NCI-H345 (cell line): ENCODE measurements at regions not wholly inside any gene's neighbourhood (a gene's known extent, or its start where the extent isn't known, plus 50 kb on each side); places are given as distances from the start of the nearest gene placed in this dataset.

ENCODE experiments used
- DNase-seq: peaks from one replicate; lab custom pipeline; 2025; lab: John Stamatoyannopoulos, UW

- no peak for DNase-seq
Measured at GRCh38 chr2:217691516-217691915, 311.3 kb downstream of the TNS1 start.

GRCh38 chr2:217689053-217689452 is 313.7 kb downstream of the TNS1 start:
- no peak for DNase-seq

DNA sequence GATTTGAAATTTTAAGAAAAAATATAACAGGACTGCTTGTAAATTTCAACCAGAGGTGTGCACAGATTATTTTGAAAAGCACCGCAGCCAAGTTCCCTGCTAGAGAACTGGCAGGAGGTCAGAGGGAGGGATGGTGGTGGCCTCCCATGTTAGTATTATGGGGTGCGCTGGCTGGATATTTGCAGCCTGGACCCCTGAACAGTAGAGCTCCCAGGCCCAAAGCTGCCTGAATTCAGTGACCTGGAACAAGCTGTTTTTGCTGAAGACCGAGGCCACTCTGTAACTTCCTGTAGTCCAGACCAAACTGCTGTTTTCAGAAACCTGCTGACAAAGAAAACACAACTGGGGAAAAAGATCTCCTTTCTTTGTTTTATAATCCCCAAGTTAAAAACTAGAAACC is 314.3 kb downstream of the TNS1 start:
- DNase-seq, result no peak

GRCh38 chr2:217687771-217688170 is 315.0 kb downstream of the TNS1 start:
- no peak for DNase-seq

DNA sequence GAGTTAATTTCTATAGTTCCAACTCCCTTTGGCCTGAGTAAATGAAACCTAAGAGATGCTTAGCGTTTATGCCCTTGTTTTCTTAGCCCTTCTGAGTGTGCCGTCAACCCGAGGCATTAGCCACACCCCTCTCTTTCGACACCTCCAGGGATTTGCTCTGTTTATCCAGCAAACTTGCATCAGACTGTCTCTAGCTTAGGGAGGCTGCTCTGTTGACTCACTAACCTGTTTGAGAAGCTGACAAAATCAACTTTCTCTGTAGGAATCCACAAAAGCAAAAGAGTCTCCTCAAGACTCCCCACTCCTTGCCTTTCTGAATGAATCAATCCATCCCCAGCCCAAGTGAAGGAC is 317.6 kb downstream of the TNS1 start:
- DNase-seq, result peak; percentile 5

GRCh38 chr2:217684431-217685254 is 318.2 kb downstream of the TNS1 start:
- DNase-seq, result no peak

- DNase-seq, result no peak
Measured at GRCh38 chr2:217683106-217683870, 319.5 kb downstream of the TNS1 start.

GRCh38 chr2:217681791-217682190 is 321.0 kb downstream of the TNS1 start:
- no peak for DNase-seq

- DNase-seq, result no peak
Measured at GRCh38 chr2:217680381-217680780, 322.4 kb downstream of the TNS1 start.

DNA sequence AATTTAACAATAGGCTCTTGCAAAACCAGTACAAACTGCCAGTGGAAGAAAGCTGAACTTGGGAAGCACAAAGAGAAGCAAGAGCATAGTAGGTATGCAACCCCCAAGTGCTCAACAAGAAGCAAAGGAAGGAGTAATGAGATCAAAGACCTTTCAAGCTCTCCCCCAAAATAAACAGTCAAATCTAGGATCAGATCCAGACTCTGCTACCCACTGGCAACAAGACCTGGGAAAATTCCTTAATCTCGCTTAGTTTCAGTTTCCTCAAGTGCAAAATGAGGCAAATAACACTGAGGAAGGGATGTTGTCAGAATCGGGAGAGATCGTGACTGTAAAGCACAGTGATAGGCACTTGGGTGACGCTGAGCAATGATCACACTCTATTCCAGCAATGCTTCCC is 329.2 kb downstream of the TNS1 start:
- DNase-seq, result no peak

DNA sequence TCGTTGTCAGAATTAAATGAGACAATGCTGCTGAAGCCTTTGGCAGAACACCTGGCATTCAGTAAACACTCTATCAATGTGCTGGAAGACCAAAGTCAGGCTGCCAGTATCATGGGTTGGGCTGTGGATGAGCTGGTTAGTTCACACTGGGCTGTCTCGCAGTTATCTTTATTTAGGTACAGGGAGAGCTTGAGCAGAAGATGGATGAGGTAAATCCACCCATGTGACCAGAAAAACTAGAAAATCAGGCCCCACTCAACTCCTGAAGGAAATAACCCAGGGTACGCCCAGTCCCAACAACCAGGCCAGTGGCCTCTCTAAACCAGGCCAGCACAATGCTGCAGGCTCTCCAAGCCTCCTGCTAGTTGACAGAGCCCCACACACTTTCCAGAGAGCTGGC is 330.3 kb downstream of the TNS1 start:
- peak; percentile 6 for DNase-seq

DNA sequence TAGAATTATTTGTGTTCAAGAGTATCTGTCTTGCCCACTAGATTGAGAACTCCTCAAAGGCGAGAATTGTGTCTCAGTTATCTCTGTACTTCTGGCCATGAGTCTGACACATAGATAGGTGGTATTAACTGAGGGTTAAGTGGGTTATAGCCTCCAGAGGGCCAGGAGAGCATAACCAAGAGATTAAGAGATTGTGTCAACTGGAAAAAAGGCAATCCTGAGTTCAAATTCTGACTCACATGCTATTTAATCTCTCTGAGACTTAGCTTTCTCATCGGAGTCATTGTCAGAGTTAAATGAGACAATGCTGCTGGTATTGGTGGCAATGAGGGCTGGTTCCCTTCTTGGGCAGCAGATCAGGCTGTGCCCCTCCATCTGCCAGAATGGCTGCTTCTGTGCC is 330.9 kb downstream of the TNS1 start:
- no peak for DNase-seq

DNA sequence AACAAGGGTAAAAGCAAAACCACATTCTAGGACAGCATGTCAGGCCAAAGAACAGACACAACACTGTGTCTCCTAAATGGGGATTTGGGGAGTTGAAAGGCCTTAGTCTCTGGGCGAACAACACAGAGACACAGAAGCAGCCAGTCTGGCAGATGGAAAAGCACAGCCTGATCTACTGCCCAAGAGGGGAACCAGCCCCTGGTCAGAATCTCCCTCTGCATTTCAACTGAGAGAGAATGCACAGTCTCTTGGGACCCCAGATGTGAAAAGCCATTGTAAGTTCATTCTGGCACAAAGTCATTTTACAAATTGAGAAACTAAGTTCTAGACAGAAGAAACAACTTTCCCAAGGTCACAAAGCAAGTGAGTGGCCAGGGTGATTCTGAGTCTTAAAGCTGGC is 331.7 kb downstream of the TNS1 start:
- no peak for DNase-seq

DNA sequence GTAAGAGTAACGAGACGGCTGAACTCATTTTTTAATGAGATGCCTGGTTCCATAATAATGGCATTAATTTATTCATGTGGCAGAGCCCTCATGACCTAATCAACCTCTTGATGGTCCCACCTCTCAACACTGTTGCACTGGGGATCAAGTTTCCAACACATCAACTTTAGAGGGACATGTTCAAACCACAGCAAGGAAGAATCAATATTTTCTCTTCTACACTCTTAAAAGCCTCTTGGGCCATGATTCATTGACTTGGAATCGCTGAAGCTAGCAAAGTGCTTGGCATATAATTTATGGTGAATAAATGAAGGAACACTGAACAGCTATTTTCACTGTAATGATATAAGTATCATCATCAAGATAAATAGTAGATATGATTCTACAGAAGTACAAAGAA is 333.0 kb downstream of the TNS1 start:
- no peak for DNase-seq

DNA sequence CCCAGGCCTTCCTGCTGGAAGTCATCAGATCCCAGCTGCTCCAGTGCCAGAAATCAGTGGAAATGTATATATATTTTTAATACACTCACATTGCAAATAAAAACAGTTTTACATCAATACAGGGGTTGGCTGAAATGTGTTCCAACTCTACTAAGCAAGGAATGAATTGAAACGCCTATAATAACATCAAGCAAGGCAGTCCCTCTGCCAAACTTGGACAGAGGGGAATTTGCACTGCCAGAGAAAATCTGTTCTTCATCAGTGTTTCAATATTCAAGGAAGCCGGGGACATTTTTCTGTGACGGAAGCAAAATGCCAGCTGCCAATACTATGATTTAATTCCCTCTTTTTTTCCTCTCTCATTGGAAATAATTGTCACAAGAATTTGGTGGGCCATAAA is 335.3 kb downstream of the TNS1 start:
- no peak for DNase-seq

- DNase-seq, result no peak
Measured at GRCh38 chr2:217667035-217667434, 335.8 kb downstream of the TNS1 start.

- no peak for DNase-seq
Measured at GRCh38 chr2:217666338-217666737, 336.5 kb downstream of the TNS1 start.

GRCh38 chr2:217664761-217665160 is 338.0 kb downstream of the TNS1 start:
- DNase-seq, result no peak

DNA sequence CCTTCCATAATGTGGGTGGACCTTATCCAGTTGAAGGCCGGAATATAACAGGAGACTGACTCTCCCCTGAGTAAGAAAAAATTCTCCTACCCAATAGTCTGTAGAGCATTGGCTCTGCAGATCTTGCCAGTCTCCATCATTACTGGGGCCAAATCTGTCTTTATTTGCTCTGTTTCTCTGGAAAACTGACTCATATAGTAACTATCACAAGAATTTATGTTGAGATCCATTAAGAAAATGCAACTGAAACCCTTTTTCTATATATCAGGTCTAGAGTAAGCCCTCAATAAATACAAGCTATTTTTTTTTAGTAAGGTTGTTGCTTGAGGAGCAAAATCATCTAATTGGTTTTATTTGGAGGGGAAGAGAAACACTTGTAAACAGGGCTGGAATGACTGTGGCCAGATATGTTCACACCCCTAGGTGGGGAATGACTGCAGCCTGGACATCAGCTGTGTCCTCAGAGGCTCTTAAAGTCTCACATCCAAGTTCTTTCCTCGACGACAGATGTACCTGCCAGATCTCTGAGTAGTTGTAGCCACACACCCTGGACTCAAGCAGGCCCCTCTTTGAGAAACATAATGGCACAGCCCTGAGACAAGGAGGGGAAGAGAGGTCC is 339.7 kb downstream of the TNS1 start:
- no peak for DNase-seq

DNA sequence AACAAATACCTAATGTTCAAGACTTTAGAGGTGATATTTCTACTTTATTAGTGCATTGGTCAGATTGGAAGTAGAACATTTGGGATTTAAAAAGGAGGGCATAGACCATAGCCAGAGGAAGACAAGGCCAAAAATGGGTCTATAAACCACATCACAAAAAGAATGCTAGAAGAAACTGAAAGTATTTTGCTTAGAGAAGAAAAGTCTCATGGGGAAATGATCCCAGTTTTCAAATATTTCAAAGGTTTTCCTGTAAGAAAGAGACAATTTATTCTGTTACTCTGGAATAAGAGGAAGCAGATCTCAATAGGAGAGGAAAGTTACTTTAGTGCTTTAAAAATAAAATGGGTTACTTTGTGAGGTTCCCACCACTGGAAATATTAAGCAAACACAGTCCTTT is 341.4 kb downstream of the TNS1 start:
- DNase-seq, result no peak

DNA sequence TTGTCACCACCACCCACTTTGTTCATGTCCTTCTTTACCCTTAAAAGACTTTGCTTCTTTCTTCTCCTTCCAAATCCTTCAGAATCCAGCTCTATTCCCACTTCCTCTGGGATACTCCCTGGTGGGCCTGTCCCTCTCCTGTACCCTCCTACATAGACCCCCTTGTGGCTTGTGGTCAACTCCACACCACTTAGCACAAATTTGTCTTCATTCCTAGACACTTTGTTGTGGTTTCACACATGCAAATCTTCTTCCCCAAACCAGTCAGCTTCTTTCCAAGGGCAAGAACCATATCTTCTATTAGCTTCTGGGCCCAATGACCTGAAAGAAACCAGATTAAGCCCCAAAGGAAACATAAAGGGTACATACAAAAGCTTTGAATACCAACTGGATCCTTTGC is 342.4 kb downstream of the TNS1 start:
- no peak for DNase-seq

DNA sequence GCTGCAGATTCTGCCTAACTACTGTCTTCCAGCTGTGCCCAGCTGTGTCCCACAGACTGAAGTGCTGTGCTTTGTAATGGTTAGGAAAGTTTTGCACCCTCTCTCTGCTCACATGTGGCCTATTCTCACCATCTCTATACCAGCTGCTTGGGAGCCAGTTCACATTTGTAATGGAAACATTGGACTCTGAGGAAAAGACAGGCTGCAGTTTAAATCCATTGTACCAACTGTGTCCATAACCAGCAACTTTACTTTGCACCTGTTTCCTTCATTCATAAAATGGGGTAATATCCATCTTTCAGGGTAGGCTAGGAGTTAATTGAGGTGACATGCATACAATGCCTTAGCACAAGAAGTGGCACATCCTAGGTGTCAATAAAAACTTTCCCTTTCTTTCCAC is 344.0 kb downstream of the TNS1 start:
- no peak for DNase-seq

DNA sequence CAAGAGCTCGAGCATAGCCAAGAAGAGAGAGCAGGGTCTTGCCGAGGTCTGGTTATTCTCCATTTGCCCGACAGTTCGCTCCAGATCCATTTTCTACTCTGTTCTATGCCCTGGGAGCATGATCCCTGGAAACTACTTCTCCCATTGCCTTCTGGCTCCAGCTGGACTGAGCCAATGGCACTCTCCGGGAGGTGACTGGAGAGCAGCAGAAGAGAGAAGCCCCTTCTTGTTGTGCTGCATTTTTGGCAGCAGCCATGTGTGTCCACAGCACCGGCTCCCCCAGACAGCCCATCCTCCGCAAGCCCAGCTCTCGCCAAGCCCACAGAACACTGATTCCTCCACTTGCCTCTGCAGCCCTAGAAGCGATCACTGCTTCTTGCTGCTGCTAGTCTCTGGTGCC is 345.5 kb downstream of the TNS1 start:
- no peak for DNase-seq
